HEK293T (cell line): ENCODE measurements at regions not wholly inside any gene's neighbourhood (a gene's known extent, or its start where the extent isn't known, plus 50 kb on each side); places are given as distances from the start of the nearest gene placed in this dataset.
"Not testable (repeated sequence)": the region's sequence is repeated elsewhere in the genome, so short reads cannot be mapped to it uniquely, and the experiment has no call there.

ENCODE experiments used
- CTCF ChIA-PET: fragments of 350-600 bp; formaldehyde crosslinking; extraction: SDS; loops from one replicate; lab custom pipeline; 2021; ENCODE audit warnings: antibody characterized with exemption, inconsistent platforms; lab: Yijun Ruan, JAX
- POLR2A ChIA-PET: fragments of 350-600 bp; formaldehyde crosslinking; extraction: SDS; loops from one replicate; lab custom pipeline; 2020; ENCODE audit warnings: antibody characterized with exemption, inconsistent platforms; lab: Yijun Ruan, JAX
- DNase-seq: peaks from one replicate; pipeline ENCODE4 v3.0.0; 2012; ENCODE audit warnings: mixed read lengths; ENCODE audit errors: extremely low spot score
- ARNT ChIP-seq: fragments of 450-650 bp; IDR thresholded peaks from 2 replicates; pipeline ENCODE4 v1.6.1; 2017; ENCODE audit warnings: mild to moderate bottlenecking
- BHLHE40 ChIP-seq: fragments of 450-650 bp; IDR thresholded peaks from 2 replicates; pipeline ENCODE4 v1.6.1; 2016; ENCODE audit warnings: mild to moderate bottlenecking, moderate library complexity, borderline replicate concordance
- CTBP1 ChIP-seq: fragments of 450-650 bp; IDR thresholded peaks from 2 replicates; pipeline ENCODE4 v1.6.1; 2016; ENCODE audit warnings: borderline replicate concordance
- ELF4 ChIP-seq: fragments of 450-650 bp; IDR thresholded peaks from 2 replicates; pipeline ENCODE4 v1.6.1; 2017; ENCODE audit warnings: antibody characterized with exemption
- FOXA1 ChIP-seq: fragments of 450-650 bp; IDR thresholded peaks from 2 replicates; pipeline ENCODE4 v1.6.1; 2016; ENCODE audit warnings: mild to moderate bottlenecking
- FOXK2 ChIP-seq: fragments of 450-650 bp; IDR thresholded peaks from 2 replicates; pipeline ENCODE4 v1.6.1; 2016; ENCODE audit warnings: mild to moderate bottlenecking
- FOXM1 ChIP-seq: fragments of 450-650 bp; IDR thresholded peaks from 2 replicates; pipeline ENCODE4 v1.6.1; 2017; ENCODE audit warnings: mild to moderate bottlenecking, borderline replicate concordance
- HDGF ChIP-seq: fragments of 450-650 bp; IDR thresholded peaks from 2 replicates; pipeline ENCODE4 v1.6.1; 2017; ENCODE audit warnings: antibody characterized with exemption, borderline replicate concordance
- L3MBTL2 ChIP-seq: fragments of 450-650 bp; conservative IDR thresholded peaks from 2 replicates; pipeline ENCODE4 v1.6.1; 2016; ENCODE audit warnings: mild to moderate bottlenecking
- LEF1 ChIP-seq: fragments of 450-650 bp; IDR thresholded peaks from 2 replicates; pipeline ENCODE4 v1.6.1; 2017; ENCODE audit warnings: mild to moderate bottlenecking, borderline replicate concordance
- NFRKB ChIP-seq: fragments of 450-650 bp; IDR thresholded peaks from 2 replicates; pipeline ENCODE4 v1.6.1; 2016; ENCODE audit warnings: mild to moderate bottlenecking, moderate library complexity
- SP1 ChIP-seq: fragments of 450-650 bp; IDR thresholded peaks from 2 replicates; pipeline ENCODE4 v1.6.1; 2017
- SUZ12 ChIP-seq: fragments of 450-650 bp; IDR thresholded peaks from 2 replicates; pipeline ENCODE4 v1.6.1; 2016; ENCODE audit warnings: mild to moderate bottlenecking
- TARDBP ChIP-seq: fragments of 450-650 bp; IDR thresholded peaks from 2 replicates; pipeline ENCODE4 v1.6.1; 2016
- ZNF384 ChIP-seq: fragments of 450-650 bp; IDR thresholded peaks from 2 replicates; pipeline ENCODE4 v1.6.1; 2016
- TF ChIP-seq, protein P1 (sequence below): fragments of 450-650 bp; IDR thresholded peaks from 2 replicates; pipeline ENCODE4 v1.6.1; 2016

DNA sequence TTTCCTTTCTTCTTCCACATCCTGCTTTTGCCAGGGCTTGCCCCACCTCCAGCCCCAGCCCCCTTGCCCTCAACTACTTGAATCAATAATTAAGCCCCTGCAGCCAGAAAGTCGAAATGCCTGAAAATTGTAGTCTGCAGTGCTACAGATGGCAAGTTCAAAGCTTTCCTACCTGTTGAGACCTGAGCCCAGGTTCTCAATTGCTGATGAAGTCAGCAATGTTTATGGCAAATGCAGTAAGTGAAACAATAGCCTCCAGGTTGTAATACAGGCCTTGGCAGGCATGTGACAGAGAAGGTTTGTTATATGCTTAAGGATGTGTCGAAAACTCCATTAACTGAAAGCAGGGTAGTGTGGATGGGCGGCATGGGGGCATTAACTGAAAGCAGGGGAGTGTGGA, 181.1 kb upstream of the SESN3 start:
- TF ChIP-seq L3MBTL2 (no peak), FOXM1 (no peak), TARDBP (no peak)
- CTCF ChIA-PET = no interaction called here
- DNase-seq = no peak
- POLR2A ChIA-PET = no interaction called here

DNA sequence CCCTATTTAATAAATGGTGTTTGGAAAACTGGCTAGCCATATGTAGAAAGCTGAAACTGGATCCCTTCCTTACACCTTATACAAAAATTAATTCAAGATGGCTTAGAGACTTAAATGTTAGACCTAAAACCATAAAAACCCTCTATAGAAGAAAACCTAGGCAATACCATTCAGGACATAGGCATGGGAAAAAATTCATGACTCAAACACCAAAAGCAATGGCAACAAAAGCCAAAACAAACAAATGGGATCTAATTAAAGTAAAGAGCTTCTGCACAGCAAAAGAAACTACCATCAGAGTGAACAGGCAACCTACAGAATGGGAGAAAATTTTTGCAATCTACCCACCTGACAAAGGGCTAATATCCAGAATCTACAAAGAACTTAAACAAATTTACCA, 179.7 kb upstream of the SESN3 start:
- CTCF ChIA-PET, POLR2A ChIA-PET, DNase-seq: not testable (repeated sequence)

DNA sequence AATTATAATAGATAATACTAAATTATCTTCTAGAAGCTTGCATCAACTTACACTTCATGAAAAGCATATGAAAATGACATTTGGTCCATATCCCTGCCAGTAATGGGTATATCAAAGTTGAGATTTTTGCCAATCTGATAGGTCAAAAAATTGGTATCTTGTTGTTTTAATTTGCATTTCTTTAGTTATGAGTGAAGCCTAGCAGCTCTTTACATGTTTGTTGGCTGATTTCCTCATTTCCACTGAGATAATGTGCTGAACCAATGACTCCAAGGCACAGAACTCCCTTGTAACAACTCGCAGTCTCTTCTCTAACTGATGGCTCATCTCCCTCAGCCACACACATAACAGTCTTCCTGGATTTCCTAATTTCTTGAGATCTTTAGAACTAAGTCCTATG, 175.3 kb upstream of the SESN3 start:
- DNase-seq = no peak
- TF ChIP-seq SUZ12 = no peak
- TF ChIP-seq LEF1 = no peak
- no peak for TF ChIP-seq HDGF
- no peak for TF ChIP-seq CTBP1
- no peak for TF ChIP-seq NFRKB
- TF ChIP-seq FOXK2 = no peak
- no peak for TF ChIP-seq BHLHE40
- TF ChIP-seq FOXM1 = no peak
- no peak for TF ChIP-seq ARNT
- no peak for TF ChIP-seq ZNF384
- TF ChIP-seq L3MBTL2 = no peak
- no peak for TF ChIP-seq TARDBP
- TF ChIP-seq SP1 = no peak
- TF ChIP-seq FOXA1 = no peak
- no peak for TF ChIP-seq ELF4
- TF ChIP-seq, protein P1, sequence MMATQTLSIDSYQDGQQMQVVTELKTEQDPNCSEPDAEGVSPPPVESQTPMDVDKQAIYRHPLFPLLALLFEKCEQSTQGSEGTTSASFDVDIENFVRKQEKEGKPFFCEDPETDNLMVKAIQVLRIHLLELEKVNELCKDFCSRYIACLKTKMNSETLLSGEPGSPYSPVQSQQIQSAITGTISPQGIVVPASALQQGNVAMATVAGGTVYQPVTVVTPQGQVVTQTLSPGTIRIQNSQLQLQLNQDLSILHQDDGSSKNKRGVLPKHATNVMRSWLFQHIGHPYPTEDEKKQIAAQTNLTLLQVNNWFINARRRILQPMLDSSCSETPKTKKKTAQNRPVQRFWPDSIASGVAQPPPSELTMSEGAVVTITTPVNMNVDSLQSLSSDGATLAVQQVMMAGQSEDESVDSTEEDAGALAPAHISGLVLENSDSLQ = no peak
- ChIA-PET CTCF (no interaction called here), POLR2A (no interaction called here)

DNA sequence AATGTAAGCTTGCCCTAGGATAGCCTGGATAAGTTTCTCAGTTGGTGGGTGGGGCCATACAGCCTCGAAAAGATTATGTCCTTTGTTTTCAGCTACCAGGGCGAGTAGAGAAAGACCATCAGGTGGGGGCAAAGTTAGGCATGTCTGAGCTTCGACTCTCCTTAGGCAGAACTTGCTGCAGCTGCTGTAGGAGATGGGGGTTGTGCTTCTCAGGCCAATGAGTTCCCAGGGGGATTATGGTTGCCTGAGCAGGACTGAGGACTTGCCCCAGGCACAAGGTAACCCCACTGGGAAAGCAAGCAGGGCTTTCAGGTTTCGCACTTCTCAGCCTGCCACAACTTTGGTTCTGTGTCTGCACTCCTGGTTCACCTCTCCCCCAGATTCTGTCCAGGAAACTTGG, 173.4 kb upstream of the SESN3 start:
- CTCF ChIA-PET = no interaction called here
- TF ChIP-seq FOXK2 = no peak
- TF ChIP-seq HDGF = no peak
- no peak for TF ChIP-seq CTBP1
- no peak for TF ChIP-seq FOXA1
- no peak for TF ChIP-seq LEF1
- no peak for TF ChIP-seq SP1
- TF ChIP-seq ZNF384 = no peak
- POLR2A ChIA-PET = no interaction called here
- no peak for DNase-seq

DNA sequence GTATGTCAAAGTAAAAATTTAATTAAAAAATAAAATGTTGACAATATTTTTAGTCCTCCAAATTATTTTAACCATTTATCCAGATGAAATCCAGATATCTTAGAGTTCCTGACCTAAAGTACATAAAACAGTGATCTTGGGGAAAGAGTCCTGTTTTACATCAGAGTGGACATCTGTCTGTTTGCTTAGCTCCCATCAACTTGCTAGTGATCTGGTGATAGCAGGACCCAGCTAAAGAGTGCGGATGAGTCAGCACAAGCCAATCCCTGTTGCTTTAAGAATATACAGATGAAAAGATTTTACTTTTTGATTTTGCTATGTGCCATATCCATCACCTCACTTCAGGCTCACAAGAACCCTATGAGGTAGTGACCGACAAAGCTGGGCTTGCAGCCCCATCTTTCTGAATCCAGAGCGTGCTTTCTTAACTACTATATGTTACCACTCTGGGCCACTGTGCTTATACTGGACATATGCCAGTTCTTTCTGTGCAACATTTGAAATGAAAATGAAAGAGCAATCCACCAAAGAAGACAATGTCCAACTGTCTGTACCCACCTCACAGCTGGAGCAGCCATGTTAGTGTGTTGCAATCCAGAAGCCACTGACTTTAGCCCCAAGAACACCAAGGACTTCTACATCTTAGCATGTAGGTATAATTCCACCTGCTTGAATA, 167.6 kb upstream of the SESN3 start:
- CTCF ChIA-PET = no interaction called here
- no peak for DNase-seq
- TF ChIP-seq FOXM1 = no peak
- POLR2A ChIA-PET = no interaction called here

DNA sequence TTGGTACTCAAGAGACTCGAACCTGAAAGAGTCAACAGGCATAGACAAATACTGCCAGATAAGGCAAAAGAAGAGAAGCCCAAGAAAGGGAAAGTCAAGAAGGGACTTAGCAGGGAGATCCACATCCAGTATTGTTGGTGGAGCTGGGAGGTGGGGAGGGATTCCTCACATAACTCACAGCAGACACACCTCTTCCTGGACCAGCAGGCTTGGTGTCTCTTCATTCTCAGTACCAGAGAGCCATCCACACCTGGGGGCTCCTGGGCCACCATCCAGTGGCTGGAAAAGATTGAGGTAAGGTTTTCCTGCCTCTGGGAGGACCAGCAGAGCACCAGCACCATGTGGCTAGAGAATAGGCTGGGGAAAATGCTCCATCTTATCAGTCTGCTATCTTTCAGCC, 161.6 kb upstream of the SESN3 start:
- ChIA-PET POLR2A (no interaction called here), CTCF (no interaction called here)
- TF ChIP-seq ARNT (no peak), BHLHE40 (no peak), SUZ12 (no peak), ZNF384 (no peak), NFRKB (no peak), FOXA1 (no peak), FOXK2 (no peak), TARDBP (no peak)
- TF ChIP-seq, protein P1 = no peak
- no peak for DNase-seq

DNA sequence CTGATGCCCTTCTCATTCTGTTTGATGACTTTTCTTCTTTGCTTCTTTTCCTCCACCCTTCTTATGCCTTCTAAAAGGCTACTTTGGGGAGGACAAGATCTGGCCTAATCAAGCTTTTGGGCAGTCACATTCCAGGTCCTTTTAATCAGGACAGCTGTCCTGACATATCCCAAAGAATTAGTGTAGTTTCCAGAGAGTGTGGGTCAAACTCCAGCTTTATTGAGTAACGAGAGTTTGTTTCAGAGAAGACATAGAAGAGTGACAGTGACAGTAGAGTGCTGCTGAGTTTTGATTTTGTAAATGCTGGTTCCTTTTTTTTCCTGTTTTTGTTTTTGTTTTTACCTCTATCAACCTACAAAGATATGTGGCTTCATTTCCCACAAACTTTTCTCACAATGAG, 158.4 kb upstream of the SESN3 start:
- CTCF ChIA-PET = no interaction called here

More for the DNA sequence above, 158.4 kb upstream of the SESN3 start:
- DNase-seq = no peak
- TF ChIP-seq NFRKB (no peak), HDGF (no peak), CTBP1 (no peak), ARNT (no peak), LEF1 (no peak), SP1 (no peak), ZNF384 (no peak), FOXA1 (no peak), L3MBTL2 (no peak), ELF4 (no peak), SUZ12 (no peak), FOXK2 (no peak), BHLHE40 (no peak), FOXM1 (no peak)
- TF ChIP-seq, protein P1 = no peak
- POLR2A ChIA-PET = no interaction called here
